Left lung (tissue), 4 donors: ENCODE measurements at regions not wholly inside any gene's neighbourhood (a gene's known extent, or its start where the extent isn't known, plus 50 kb on each side); places are given as distances from the start of the nearest gene placed in this dataset.

Experiments used
- ATAC-seq: fragments of 200-7000 bp; cut with Tn5 transposase; one replicate; pipeline ENCODE4 v1.9.1; 2020; ENCODE audit warnings: moderate library complexity
- DNase-seq, 4 donors: peaks; one replicate each; pipeline ENCODE4 v3.0.0-alpha.2; 2013 to 2020
- H3K27ac ChIP-seq, 2 donors: fragments of 200-600 bp; sonication (generic) in 1 of 2; one replicate each; pipeline versions ENCODE4 v1.5.0 to v1.8.0; 2020 to 2021
- H3K27me3 ChIP-seq, 2 donors: fragments of 200-600 bp; sonication (generic) in 1 of 2; one replicate each; pipeline versions ENCODE4 v1.5.0 to v1.8.0; 2020 to 2021
- H3K36me3 ChIP-seq, 2 donors: fragments of 200-600 bp; sonication (generic) in 1 of 2; one replicate each; pipeline versions ENCODE4 v1.5.0 to v1.8.0; 2020 to 2021
- H3K4me1 ChIP-seq, 2 donors: fragments of 200-600 bp; one replicate each; pipeline ENCODE4 v1.8.0; 2021
- H3K4me3 ChIP-seq, 2 donors: fragments of 200-600 bp; sonication (generic) in 1 of 2; one replicate each; pipeline versions ENCODE4 v1.5.0 to v1.8.0; 2020 to 2021; ENCODE audit warnings: mild to moderate bottlenecking in 1 of 2
- H3K9me3 ChIP-seq, 2 donors: fragments of 200-600 bp; sonication (generic) in 1 of 2; one replicate each; pipeline versions ENCODE4 v1.5.0 to v1.8.0; 2020 to 2021
- CTCF ChIP-seq, 2 donors: fragments of 200-600 bp; sonication (generic) in 1 of 2; IDR thresholded peaks; one replicate each; pipeline versions ENCODE4 v1.5.0 to v1.8.0; 2021; ENCODE audit warnings: antibody characterized with exemption in 2 of 2
- intact Hi-C, 2 donors: fragments of 100-400 bp; cut with DNase I; formaldehyde crosslinking; loops; one replicate each; pipeline versions ENCODE4 v1.11.2 to v1.14.2; 2022
- donor health status: DM: no; HTN: yes; CAD: no.
- donor health status: DM: no; HTN: no; CAD: no.

GRCh38 chr14:84857571-84857970 is 672.4 kb upstream of the FLRT2 start:
- Histone ChIP-seq H3K27ac (no peak overlapping the region), H3K36me3 (no peaks in the 10 kb centered on the region), H3K27me3 (no peaks in the 10 kb centered on the region), H3K9me3 (no peaks in the 10 kb centered on the region), H3K4me1 (no peaks in the 10 kb centered on the region), H3K4me3 (no peak overlapping the region)
- DNase-seq = no peak
- no peak for ATAC-seq
- TF ChIP-seq CTCF (IDR thresholded peaks at IDR 0.05) = no peak
- intact Hi-C loops = no loop called here

GRCh38 chr14:84859116-84859515 is 670.8 kb upstream of the FLRT2 start:
- DNase-seq = no peak
- intact Hi-C loops = no loop called here
- H3K36me3 ChIP-seq = no peaks in the 10 kb centered on the region
- H3K4me1 ChIP-seq = no peaks in the 10 kb centered on the region
- H3K4me3 ChIP-seq = no peak overlapping the region
- TF ChIP-seq CTCF (IDR thresholded peaks at IDR 0.05) = no peak
- no peak overlapping the region for H3K27ac ChIP-seq
- H3K9me3 ChIP-seq = no peaks in the 10 kb centered on the region
- no peaks in the 10 kb centered on the region for H3K27me3 ChIP-seq
- no peak for ATAC-seq

GRCh38 chr14:84864548-84865271 is 665.2 kb upstream of the FLRT2 start:
- no peak overlapping the region for H3K27ac ChIP-seq
- H3K4me1 ChIP-seq = no peaks in the 10 kb centered on the region
- no peaks in the 10 kb centered on the region for H3K36me3 ChIP-seq
- H3K4me3 ChIP-seq = no peak overlapping the region
- ATAC-seq (no peak), DNase-seq (no peak)
- TF ChIP-seq CTCF (IDR thresholded peaks at IDR 0.05) = no peak
- no peaks in the 10 kb centered on the region for H3K27me3 ChIP-seq
- intact Hi-C loops = no loop called here
- no peaks in the 10 kb centered on the region for H3K9me3 ChIP-seq

GRCh38 chr14:84871734-84872133 is 658.2 kb upstream of the FLRT2 start:
- Histone ChIP-seq H3K27me3 (no peaks in the 10 kb centered on the region), H3K4me1 (no peaks in the 10 kb centered on the region), H3K4me3 (no peak overlapping the region), H3K27ac (no peak overlapping the region), H3K36me3 (no peaks in the 10 kb centered on the region), H3K9me3 (no peaks in the 10 kb centered on the region)
- TF ChIP-seq CTCF (IDR thresholded peaks at IDR 0.05) = no peak
- no peak for ATAC-seq
- intact Hi-C loops = no loop called here
- no peak for DNase-seq

GRCh38 chr14:84874436-84874835 is 655.5 kb upstream of the FLRT2 start:
- no peaks in the 10 kb centered on the region for H3K4me1 ChIP-seq

More at GRCh38 chr14:84874436-84874835, 655.5 kb upstream of the FLRT2 start:
- Histone ChIP-seq H3K36me3 (no peaks in the 10 kb centered on the region), H3K4me3 (no peak overlapping the region), H3K27me3 (no peaks in the 10 kb centered on the region), H3K9me3 (peaks cover 0 to 1% of the 10 kb centered on the region in 2 donors), H3K27ac (no peak overlapping the region)
- TF ChIP-seq CTCF (IDR thresholded peaks at IDR 0.05) = no peak
- DNase-seq = no peak
- intact Hi-C loops = no loop called here
- ATAC-seq = no peak
